VCaP (cell line): ENCODE measurements at regions not wholly inside any gene's neighbourhood (a gene's known extent, or its start where the extent isn't known, plus 50 kb on each side); places are given as distances from the start of the nearest gene placed in this dataset.

Source experiments
- H3K27ac ChIP-seq: fragments of 450-650 bp; 2 replicates; pipeline ENCODE4 v1.5.1; 2017
- TF ChIP-seq, protein P1 (sequence below): fragments of 450-650 bp; conservative IDR thresholded peaks from 2 replicates; pipeline ENCODE4 v1.5.1; 2017; ENCODE audit warnings: mild to moderate bottlenecking, moderate library complexity

DNA sequence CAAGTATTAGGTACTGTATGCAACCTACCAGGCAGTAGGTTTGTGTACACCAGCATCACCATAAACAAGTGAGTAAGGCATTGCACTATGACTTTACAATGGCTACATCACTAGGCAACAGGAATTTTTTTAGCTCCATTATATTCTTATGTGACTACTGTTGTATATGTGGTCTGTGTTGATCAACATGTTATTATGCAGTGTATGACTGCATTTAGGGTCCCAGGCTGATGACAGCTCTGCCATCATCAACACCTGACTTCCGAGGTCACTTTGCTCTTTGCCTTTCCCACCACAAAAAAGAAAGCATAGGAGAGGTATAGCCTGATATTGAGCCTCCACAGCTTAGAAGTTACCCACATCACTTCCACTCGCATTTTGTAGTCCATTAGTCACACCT, 217.5 kb upstream of the PELI2 start:
- TF ChIP-seq, protein P1, sequence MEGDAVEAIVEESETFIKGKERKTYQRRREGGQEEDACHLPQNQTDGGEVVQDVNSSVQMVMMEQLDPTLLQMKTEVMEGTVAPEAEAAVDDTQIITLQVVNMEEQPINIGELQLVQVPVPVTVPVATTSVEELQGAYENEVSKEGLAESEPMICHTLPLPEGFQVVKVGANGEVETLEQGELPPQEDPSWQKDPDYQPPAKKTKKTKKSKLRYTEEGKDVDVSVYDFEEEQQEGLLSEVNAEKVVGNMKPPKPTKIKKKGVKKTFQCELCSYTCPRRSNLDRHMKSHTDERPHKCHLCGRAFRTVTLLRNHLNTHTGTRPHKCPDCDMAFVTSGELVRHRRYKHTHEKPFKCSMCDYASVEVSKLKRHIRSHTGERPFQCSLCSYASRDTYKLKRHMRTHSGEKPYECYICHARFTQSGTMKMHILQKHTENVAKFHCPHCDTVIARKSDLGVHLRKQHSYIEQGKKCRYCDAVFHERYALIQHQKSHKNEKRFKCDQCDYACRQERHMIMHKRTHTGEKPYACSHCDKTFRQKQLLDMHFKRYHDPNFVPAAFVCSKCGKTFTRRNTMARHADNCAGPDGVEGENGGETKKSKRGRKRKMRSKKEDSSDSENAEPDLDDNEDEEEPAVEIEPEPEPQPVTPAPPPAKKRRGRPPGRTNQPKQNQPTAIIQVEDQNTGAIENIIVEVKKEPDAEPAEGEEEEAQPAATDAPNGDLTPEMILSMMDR = no peak
- no peak overlapping the region for H3K27ac ChIP-seq

DNA sequence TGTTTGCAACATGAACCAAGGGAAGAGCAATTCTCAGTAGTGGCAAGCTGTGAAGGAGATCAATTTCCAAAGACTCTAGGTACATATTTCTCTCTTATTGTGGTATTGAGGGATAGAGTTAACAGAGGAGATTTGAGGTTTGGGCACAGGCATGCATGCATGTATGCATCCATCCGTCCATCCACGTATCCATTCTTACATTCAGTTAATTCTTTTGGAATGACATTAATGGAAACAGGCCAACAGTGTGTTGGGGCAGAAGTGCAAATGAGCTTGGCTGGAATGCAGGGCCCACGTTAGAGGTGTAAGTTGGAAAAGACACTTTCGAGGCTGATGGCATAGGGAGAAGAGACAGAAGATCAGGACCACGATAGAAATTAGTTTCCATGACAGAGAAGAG, 216.9 kb upstream of the PELI2 start:
- H3K27ac ChIP-seq = no peak overlapping the region
- TF ChIP-seq, protein P1 = no peak

DNA sequence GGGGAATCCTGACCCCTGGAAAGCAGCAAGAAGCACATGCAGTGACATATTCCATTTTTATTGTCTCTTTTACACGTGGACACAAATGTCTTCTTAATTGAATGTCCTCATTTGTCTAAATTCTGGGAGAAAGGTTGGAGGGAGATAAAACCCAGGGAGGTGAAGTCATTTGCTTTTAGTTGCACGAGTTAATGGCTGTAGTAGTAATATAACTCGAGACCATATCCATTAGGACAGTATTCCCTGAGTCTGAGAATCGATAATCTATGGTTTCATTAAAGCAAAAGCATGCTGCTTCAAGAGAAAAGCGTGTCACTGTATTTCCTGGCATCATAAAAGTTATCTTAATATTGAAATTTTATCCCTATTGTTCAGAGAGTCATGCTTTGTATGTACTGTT, 216.0 kb upstream of the PELI2 start:
- TF ChIP-seq, protein P1 = no peak
- no peak overlapping the region for H3K27ac ChIP-seq

DNA sequence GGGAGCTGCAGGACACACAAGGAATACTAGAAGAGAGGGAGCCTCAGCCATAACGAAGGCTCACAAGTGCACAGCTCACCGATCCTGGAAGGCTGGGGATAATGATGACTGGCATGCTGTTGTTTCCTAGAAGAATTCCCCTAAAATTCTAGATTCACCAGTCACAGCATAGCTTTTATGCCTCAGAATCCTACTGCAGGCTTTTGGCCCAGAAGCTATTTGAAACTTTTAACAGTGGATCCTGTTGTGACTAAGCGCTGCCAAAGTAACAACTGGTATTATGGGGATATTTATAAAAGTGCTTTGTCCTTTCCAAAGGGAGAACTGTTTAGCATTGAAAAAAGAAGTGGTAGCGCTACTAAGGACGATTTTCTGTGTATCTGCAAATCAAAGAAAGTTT, 214.1 kb upstream of the PELI2 start:
- no peak overlapping the region for H3K27ac ChIP-seq
- TF ChIP-seq, protein P1 = no peak

DNA sequence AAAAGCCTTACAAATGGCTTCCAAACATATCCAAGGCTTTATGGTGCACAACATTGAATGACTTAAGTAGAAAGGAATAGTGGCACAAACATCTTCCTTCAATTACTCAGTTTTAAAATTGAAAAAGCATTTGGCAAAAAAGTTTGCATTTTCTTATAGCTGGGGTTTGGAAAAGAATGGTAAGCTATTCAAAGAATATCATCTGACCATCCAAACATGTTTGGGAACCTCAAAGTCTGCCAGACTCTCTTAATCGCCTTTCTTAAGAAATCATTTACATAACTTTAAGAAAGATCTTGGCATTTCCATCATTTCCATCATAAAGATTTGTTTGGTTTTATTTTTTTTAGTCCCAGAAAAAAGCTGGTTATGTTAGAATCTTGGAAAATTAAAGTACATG, 210.1 kb upstream of the PELI2 start:
- no peak overlapping the region for H3K27ac ChIP-seq
- TF ChIP-seq, protein P1 = no peak

GRCh38 chr14:55909879-55910278, 208.3 kb upstream of the PELI2 start:
- TF ChIP-seq, protein P1 = no peak
- H3K27ac ChIP-seq = no peak overlapping the region

DNA sequence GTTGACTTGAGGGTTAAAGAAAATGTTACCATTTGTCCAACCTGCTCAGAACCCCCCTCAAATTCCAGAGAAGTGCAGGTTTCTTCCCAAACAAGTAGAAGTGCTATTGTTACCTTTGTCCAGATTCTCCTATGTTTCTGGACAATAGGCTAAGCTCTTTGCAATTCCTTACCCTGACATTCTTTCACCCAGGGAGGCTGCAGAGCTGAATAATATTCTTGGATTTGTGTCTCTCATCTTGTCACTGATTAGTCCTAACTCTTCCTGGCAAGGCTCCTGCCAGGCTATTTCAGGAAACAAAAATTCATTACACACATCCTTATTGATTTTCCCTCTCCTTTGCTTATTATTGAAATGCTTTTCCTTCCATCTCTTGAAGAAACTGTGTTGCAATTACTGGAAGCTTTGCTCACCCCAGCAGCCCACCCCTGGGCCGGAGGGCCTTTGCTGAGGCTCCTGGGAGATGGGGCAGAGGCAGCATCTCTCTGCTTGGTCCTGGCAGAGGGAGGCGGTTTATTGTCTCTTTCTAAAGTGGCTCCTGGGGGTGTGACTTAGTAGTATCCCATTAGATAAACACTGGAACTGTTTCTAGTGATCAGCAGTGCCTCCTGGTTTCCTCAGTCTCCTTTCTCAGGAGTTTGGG, 207.5 kb upstream of the PELI2 start:
- TF ChIP-seq, protein P1 = no peak
- H3K27ac ChIP-seq = no peak overlapping the region; the same call in 1 of the 2 replicates
